Calu3 (cell line): ENCODE measurements at regions not wholly inside any gene's neighbourhood (a gene's known extent, or its start where the extent isn't known, plus 50 kb on each side); places are given as distances from the start of the nearest gene placed in this dataset.
A peak's percentile ranks its signal among the peaks of the same experiment; 100 is the strongest.

Experiments used
- BruUV-seq: library from RNA; stranded (reverse); fragments of 400-500 nt; replicated peaks from 2 replicates; lab custom pipeline; 2021; lab: Mats Ljungman, UMichigan
- CTCF ChIA-PET: fragments of 300-600 bp; sonication (Branson Sonifier 250); formaldehyde crosslinking; loops from one replicate; lab custom pipeline; 2022; ENCODE audit warnings: antibody characterized with exemption; lab: Charles Lee
- DNase-seq: peaks from one replicate; pipeline ENCODE4 v3.0.0; 2022
- H3K27ac Mint-ChIP-seq: one replicate; pipeline ENCODE4 v1.8.0; 2022; ENCODE audit warnings: mixed read lengths; ENCODE audit not compliant: unreplicated experiment
- H3K27me3 Mint-ChIP-seq: one replicate; pipeline ENCODE4 v1.8.0; 2022; ENCODE audit warnings: mixed read lengths; ENCODE audit not compliant: unreplicated experiment
- H3K36me3 Mint-ChIP-seq: one replicate; pipeline ENCODE4 v1.8.0; 2022; ENCODE audit warnings: mild to moderate bottlenecking, moderate library complexity, mixed read lengths; ENCODE audit not compliant: insufficient read depth, unreplicated experiment
- H3K4me1 Mint-ChIP-seq: one replicate; pipeline ENCODE4 v1.8.0; 2022; ENCODE audit warnings: mild to moderate bottlenecking, low read depth, mixed read lengths; ENCODE audit not compliant: unreplicated experiment
- H3K4me3 Mint-ChIP-seq: one replicate; pipeline ENCODE4 v1.8.0; 2022; ENCODE audit warnings: mild to moderate bottlenecking, low read depth, moderate library complexity, mixed read lengths; ENCODE audit not compliant: unreplicated experiment
- H3K9me3 Mint-ChIP-seq: one replicate; pipeline ENCODE4 v1.8.0; 2022; ENCODE audit warnings: low read depth, mixed read lengths; ENCODE audit not compliant: unreplicated experiment
- CTCF ChIP-seq: fragments of 200-600 bp; IDR thresholded peaks from one replicate; pipeline ENCODE4 v1.8.0; 2022; ENCODE audit warnings: antibody characterized with exemption; ENCODE audit not compliant: unreplicated experiment
- intact Hi-C: fragments of 100-400 bp; cut with micrococcal nuclease; formaldehyde crosslinking; loops from one replicate; pipeline ENCODE4 v1.10.0; 2022; ENCODE audit not compliant: unreplicated experiment

DNA sequence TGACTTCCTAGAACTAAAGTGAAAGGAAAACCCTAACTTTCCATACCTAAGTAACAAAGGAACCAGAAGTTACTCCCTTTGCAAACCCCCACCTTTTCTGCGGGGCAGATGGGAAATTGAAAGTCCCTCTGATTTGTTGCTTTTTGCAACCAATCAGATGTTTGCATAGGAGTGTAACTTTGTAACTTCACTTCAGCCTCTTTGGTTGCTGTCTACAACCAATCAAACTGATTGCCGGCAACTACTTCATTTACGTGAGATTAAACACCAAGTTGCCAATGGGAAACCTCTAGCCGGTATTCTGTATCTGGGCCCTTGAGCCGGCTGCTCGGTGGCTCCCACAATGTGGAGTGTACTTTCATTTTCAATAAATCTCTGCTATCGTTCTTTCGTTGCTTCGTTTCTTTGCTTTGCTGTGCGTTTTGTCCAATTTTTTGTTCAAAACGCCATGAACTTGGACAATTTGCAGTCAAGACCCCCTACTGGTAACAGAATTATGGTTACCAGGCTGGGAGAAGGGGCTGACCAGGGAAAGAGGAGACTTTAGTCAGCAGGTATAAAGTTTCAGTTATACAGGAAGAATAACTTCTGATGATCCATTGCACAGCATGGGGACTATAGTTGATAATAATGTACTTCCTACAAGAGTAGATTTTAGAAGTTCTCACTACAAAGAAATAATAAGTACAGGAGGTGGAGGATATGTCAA, 69.2 kb upstream of the RGS2 start:
- no TSS peak for BruUV-seq
- H3K27me3 Mint-ChIP-seq: no peaks in the 10 kb centered on the region
- intact Hi-C loops: no loop called here
- H3K4me1 Mint-ChIP-seq: no peaks in the 10 kb centered on the region
- H3K9me3 Mint-ChIP-seq: peaks cover 5% of the 10 kb centered on the region
- no peak for DNase-seq
- no peaks in the 10 kb centered on the region for H3K36me3 Mint-ChIP-seq
- TF ChIP-seq CTCF: no peak
- H3K27ac Mint-ChIP-seq: no peak overlapping the region
- CTCF ChIA-PET: no interaction called here
- H3K4me3 Mint-ChIP-seq: no peak overlapping the region

GRCh38 chr1:192740214-192740613, 68.6 kb upstream of the RGS2 start:
- Mint-ChIP-seq H3K36me3 (no peaks in the 10 kb centered on the region), H3K27ac (no peak overlapping the region), H3K9me3 (peaks cover 5% of the 10 kb centered on the region), H3K27me3 (no peaks in the 10 kb centered on the region), H3K4me3 (no peak overlapping the region), H3K4me1 (no peaks in the 10 kb centered on the region)
- CTCF ChIA-PET: no interaction called here
- DNase-seq: no peak
- BruUV-seq: no TSS peak
- intact Hi-C loops: no loop called here
- TF ChIP-seq CTCF: no peak

- Mint-ChIP-seq H3K27me3 (no peaks in the 10 kb centered on the region), H3K36me3 (no peaks in the 10 kb centered on the region), H3K4me3 (no peak overlapping the region), H3K4me1 (no peaks in the 10 kb centered on the region), H3K9me3 (peaks cover 8% of the 10 kb centered on the region), H3K27ac (peak overlapping the region; percentile 42)
- no peak for DNase-seq
- TF ChIP-seq CTCF: no peak
- CTCF ChIA-PET: interaction anchor here (0.6 kb wide), 1 partner anchor 33 kb away, joined by 3 read pairs; no protein-coding TSS in a partner anchor
- BruUV-seq: no TSS peak
- intact Hi-C loops: no loop called here
Observed at GRCh38 chr1:192741095-192741494, 67.7 kb upstream of the RGS2 start.

DNA sequence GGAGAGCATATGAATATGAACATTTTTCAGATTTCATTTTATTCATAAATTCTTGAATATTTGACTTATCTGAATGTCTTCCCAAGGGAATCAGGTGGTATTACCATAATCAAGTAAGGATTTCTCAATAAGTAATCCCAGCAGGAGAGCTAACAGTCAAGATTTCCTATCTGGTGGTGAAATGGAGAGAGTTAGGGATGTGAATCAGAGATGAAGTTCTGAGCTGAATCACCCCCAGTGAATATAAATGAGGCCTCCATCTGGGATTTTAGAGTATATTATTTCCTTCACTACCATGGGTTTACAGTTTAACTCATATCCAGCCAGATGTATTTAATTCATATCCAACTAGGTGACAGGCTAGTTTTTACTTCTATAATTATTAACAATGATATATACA, 61.5 kb upstream of the RGS2 start:
- CTCF ChIA-PET: interaction anchor here (1.1 to 1.2 kb wide), 3 partner anchors 11 to 60 kb away, joined by 3 to 4 read pairs (median 4); no protein-coding TSS in a partner anchor
- TF ChIP-seq CTCF: no peak
- no peak for DNase-seq
- Mint-ChIP-seq H3K9me3 (peaks cover 2% of the 10 kb centered on the region), H3K27me3 (no peaks in the 10 kb centered on the region), H3K36me3 (peaks cover 15% of the 10 kb centered on the region), H3K4me3 (no peak overlapping the region), H3K27ac (peak overlapping the region; percentile 85), H3K4me1 (peaks cover 24% of the 10 kb centered on the region)
- no TSS peak for BruUV-seq
- intact Hi-C loops: loop anchor here (1.0 to 5.0 kb wide), 2 partner anchors 60 to 115 kb away; no protein-coding TSS in a partner anchor
